Esophagus muscularis mucosa (tissue), 4 donors: ENCODE measurements at regions not wholly inside any gene's neighbourhood (a gene's known extent, or its start where the extent isn't known, plus 50 kb on each side); places are given as distances from the start of the nearest gene placed in this dataset.

Experiments used
- DNase-seq: peaks from one replicate; pipeline ENCODE4 v3.0.0-alpha.2; 2017; ENCODE audit errors: extremely low spot score
- H3K27ac ChIP-seq, 4 donors: fragments of 200-600 bp; sonication (generic); replicated peaks in 1 of 4; 1 replicate in 3 of 4; 2 replicates in 1 of 4; pipeline ENCODE4 v1.5.1; 2016 to 2019; ENCODE audit warnings: mild to moderate bottlenecking in 1 of 4
- H3K27me3 ChIP-seq, 4 donors: fragments of 200-600 bp; sonication (generic); one replicate each; pipeline versions ENCODE4 v1.5.1 to v1.6.0; 2016 to 2019
- H3K36me3 ChIP-seq, 4 donors: fragments of 200-600 bp; sonication (generic); one replicate each; pipeline ENCODE4 v1.5.1; 2016 to 2019
- H3K4me1 ChIP-seq, 4 donors: fragments of 200-600 bp; sonication (generic); one replicate each; pipeline ENCODE4 v1.5.1; 2016 to 2019
- H3K4me3 ChIP-seq, 4 donors: fragments of 200-600 bp; sonication (generic); 1 replicate in 2 of 4; 2 replicates in 2 of 4; pipeline ENCODE4 v1.5.1; 2016 to 2019; ENCODE audit warnings: mild to moderate bottlenecking in 4 of 4, moderate library complexity in 1 of 4
- H3K9me3 ChIP-seq, 4 donors: fragments of 200-600 bp; sonication (generic); 1 replicate in 3 of 4; 2 replicates in 1 of 4; pipeline ENCODE4 v1.5.1; 2016 to 2019
- EP300 ChIP-seq: sonication (generic); formaldehyde crosslinking; IDR thresholded peaks from one replicate; pipeline ENCODE4 v1.6.1; 2017; ENCODE audit warnings: antibody characterized with exemption
- POLR2A ChIP-seq: fragments of 450-650 bp; IDR thresholded peaks from one replicate; pipeline ENCODE4 v1.6.1; 2017; ENCODE audit warnings: antibody characterized with exemption, moderate library complexity, mild to moderate bottlenecking, low read depth
- POLR2AphosphoS5 ChIP-seq, 2 donors: sonication (generic); formaldehyde crosslinking; IDR thresholded peaks; one replicate each; pipeline ENCODE4 v1.6.1; 2017; ENCODE audit warnings: antibody characterized with exemption in 2 of 2
- WGBS: methylation state at CpG from one replicate; pipeline ENCODE4 v1.1.5; 2018; 5-methylcytosine and 5-hydroxymethylcytosine counted together
- intact Hi-C: fragments of 100-400 bp; cut with DNase I; formaldehyde crosslinking; loops from one replicate; pipeline ENCODE4 v1.15.1; 2023
- TF ChIP-seq, protein P1 (sequence below), 3 experiments: fragments of 200-600 bp in 2 of 3; fragments of 450-650 bp in 1 of 3; sonication (generic) in 2 of 3; IDR thresholded peaks; one replicate each; pipeline ENCODE4 v1.5.1; 2017 to 2019; ENCODE audit warnings: antibody characterized with exemption in 3 of 3, mild to moderate bottlenecking in 2 of 3, moderate library complexity in 1 of 3

DNA sequence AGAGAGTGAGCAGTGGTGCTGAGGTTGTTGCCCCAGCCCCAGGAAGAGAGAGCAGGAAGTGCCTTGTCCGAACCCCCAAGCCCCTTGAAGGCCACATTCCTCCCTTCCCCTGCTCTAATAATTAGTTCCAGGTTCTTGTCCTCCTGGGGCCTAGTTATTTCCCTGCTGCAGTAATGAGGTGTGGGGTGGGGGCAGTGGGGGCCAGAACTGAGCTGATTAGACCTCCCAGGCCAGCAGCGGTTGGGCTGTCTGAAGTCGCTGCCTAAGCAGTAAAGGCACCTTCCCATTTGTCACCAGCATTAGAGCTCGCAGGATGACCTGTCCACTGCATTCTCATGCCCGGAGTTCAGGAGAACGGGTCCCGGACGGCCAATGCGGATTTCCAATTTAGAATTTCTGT lies 186.5 kb upstream of the CSF3R start:
- H3K36me3 ChIP-seq, result no peaks in the 10 kb centered on the region
- no peak overlapping the region for H3K4me3 ChIP-seq
- no peaks in the 10 kb centered on the region for H3K4me1 ChIP-seq
- TF ChIP-seq EP300 (no peak), POLR2A (no peak), POLR2AphosphoS5 (IDR thresholded peaks at IDR 0.05) (no peak)
- TF ChIP-seq, protein P1, sequence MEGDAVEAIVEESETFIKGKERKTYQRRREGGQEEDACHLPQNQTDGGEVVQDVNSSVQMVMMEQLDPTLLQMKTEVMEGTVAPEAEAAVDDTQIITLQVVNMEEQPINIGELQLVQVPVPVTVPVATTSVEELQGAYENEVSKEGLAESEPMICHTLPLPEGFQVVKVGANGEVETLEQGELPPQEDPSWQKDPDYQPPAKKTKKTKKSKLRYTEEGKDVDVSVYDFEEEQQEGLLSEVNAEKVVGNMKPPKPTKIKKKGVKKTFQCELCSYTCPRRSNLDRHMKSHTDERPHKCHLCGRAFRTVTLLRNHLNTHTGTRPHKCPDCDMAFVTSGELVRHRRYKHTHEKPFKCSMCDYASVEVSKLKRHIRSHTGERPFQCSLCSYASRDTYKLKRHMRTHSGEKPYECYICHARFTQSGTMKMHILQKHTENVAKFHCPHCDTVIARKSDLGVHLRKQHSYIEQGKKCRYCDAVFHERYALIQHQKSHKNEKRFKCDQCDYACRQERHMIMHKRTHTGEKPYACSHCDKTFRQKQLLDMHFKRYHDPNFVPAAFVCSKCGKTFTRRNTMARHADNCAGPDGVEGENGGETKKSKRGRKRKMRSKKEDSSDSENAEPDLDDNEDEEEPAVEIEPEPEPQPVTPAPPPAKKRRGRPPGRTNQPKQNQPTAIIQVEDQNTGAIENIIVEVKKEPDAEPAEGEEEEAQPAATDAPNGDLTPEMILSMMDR (IDR thresholded peaks at IDR 0.05), result no peak
- H3K27me3 ChIP-seq, result peaks cover 0 to 72% (median 0%) of the 10 kb centered on the region in 4 donors
- WGBS, result 42% methylated on average over 9 of the region's 9 CpGs
- intact Hi-C loops, result no loop called here
- H3K27ac ChIP-seq, result no peak overlapping the region
- no peak for DNase-seq
- H3K9me3 ChIP-seq, result no peaks in the 10 kb centered on the region

DNA sequence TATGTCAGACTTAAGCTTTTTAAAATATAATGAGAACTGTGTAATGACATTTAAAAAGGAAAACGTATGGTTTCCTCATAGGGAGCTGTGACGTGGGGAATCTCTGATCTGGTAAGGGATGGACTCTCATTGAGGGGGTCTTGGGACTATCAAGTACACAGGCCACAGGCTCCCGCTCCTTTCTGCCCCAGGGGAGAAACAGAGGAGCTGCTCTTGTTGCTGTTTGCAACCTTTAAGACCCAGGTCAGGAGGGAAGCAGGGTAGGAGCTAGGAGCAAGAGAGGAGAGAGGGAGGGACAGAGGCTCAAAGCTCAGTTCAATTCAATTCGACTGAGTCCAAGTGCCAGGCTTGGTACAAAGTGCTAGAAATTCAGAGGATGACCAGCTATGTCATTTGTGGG lies 185.1 kb upstream of the CSF3R start:
- H3K27me3 ChIP-seq, result peaks cover 0 to 58% (median 0%) of the 10 kb centered on the region in 4 donors
- TF ChIP-seq EP300 (no peak), POLR2A (no peak), POLR2AphosphoS5 (IDR thresholded peaks at IDR 0.05) (no peak)
- TF ChIP-seq, protein P1 (IDR thresholded peaks at IDR 0.05), result no peak
- DNase-seq, result no peak
- no peaks in the 10 kb centered on the region for H3K36me3 ChIP-seq
- H3K4me1 ChIP-seq, result no peaks in the 10 kb centered on the region
- H3K4me3 ChIP-seq, result no peak overlapping the region
- H3K27ac ChIP-seq, result no peak overlapping the region
- intact Hi-C loops, result no loop called here
- WGBS, result 38% methylated on average over 4 of the region's 4 CpGs
- no peaks in the 10 kb centered on the region for H3K9me3 ChIP-seq

DNA sequence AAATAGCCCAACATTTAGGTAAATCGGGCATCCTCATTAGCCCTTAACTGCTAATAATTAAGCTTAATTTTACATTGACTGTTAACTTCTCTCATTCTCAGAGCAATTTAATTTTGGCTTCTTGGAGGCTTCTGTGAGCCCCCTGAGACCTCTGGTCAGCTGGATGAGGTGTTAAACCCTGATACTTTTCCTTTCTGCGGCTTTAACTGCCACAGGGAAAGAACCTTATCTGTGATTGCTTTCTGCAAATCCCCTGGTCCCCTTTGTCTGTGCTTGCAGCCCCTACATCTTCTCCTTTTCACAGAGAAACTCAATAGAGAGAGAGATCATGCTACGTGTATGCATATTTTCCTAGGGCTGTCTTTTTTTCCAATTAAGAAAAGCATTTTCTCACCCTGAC lies 184.5 kb upstream of the CSF3R start:
- Histone ChIP-seq H3K27me3 (peaks cover 0 to 52% (median 0%) of the 10 kb centered on the region in 4 donors), H3K9me3 (no peaks in the 10 kb centered on the region), H3K4me3 (no peak overlapping the region), H3K27ac (no peak overlapping the region), H3K36me3 (no peaks in the 10 kb centered on the region), H3K4me1 (no peaks in the 10 kb centered on the region)
- DNase-seq, result no peak
- intact Hi-C loops, result no loop called here
- WGBS, result 69% methylated on average over 3 of the region's 3 CpGs
- TF ChIP-seq POLR2A (no peak), POLR2AphosphoS5 (IDR thresholded peaks at IDR 0.05) (no peak), EP300 (no peak)
- TF ChIP-seq, protein P1 (IDR thresholded peaks at IDR 0.05), result no peak

DNA sequence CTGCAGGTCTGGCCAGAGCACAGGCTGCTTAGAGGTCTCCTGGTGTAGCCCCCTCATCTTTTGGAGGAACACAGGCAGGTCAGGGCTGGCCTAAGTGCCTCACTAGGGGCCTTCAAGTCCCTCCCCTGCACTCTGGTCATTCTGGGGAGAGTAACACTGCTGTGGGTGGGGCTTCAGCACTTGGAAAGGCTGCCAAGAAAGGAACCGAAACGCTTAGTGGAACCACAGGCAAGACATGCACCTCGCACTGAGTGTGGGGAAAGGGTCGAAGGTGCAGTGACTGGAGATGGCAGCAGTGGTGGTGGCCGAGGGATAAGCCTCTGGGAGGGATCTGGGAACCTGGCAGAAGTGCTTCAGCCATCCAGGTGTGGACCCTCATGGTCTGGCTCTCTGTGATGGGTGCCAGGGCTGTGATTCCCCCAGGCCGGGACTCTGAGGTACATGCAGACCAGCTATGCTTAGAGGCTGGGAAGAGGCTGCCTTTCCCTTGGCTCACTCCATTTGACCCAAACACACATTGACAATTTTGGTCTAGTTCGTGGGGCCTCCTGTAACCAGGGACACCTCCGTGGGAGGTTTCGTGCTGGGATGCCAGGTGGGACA lies 182.9 kb upstream of the CSF3R start:
- Histone ChIP-seq H3K4me1 (no peaks in the 10 kb centered on the region), H3K27me3 (peaks cover 0 to 35% (median 0%) of the 10 kb centered on the region in 4 donors), H3K36me3 (no peaks in the 10 kb centered on the region), H3K27ac (no peak overlapping the region), H3K4me3 (no peak overlapping the region), H3K9me3 (no peaks in the 10 kb centered on the region)
- 86% methylated on average over 9 of the region's 9 CpGs for WGBS
- intact Hi-C loops, result no loop called here
- no peak for TF ChIP-seq POLR2AphosphoS5 (IDR thresholded peaks at IDR 0.05)
- TF ChIP-seq, protein P1 (IDR thresholded peaks at IDR 0.05), result no peak
- DNase-seq, result no peak
